Rectal smooth muscle tissue (tissue), 1 donor: ENCODE measurements at regions not wholly inside any gene's neighbourhood (a gene's known extent, or its start where the extent isn't known, plus 50 kb on each side); places are given as distances from the start of the nearest gene placed in this dataset.

Experiments used
- H3K27ac ChIP-seq: one replicate; pipeline ENCODE4 v1.7.0; 2013; ENCODE audit warnings: low read depth, low read length, inconsistent platforms
- H3K27me3 ChIP-seq: one replicate; pipeline ENCODE4 v1.7.0; 2013; ENCODE audit warnings: low read length; ENCODE audit not compliant: control insufficient read depth, insufficient read depth
- H3K36me3 ChIP-seq: one replicate; pipeline ENCODE4 v1.7.0; 2013; ENCODE audit warnings: low read length; ENCODE audit not compliant: control insufficient read depth, insufficient read depth
- H3K4me1 ChIP-seq: one replicate; pipeline ENCODE4 v1.7.0; 2013; ENCODE audit warnings: low read length; ENCODE audit not compliant: control insufficient read depth, insufficient read depth
- H3K4me3 ChIP-seq: one replicate; pipeline ENCODE4 v1.7.0; 2013; ENCODE audit warnings: low read length
- H3K9ac ChIP-seq: one replicate; pipeline ENCODE4 v1.7.0; 2013; ENCODE audit warnings: low read length

DNA sequence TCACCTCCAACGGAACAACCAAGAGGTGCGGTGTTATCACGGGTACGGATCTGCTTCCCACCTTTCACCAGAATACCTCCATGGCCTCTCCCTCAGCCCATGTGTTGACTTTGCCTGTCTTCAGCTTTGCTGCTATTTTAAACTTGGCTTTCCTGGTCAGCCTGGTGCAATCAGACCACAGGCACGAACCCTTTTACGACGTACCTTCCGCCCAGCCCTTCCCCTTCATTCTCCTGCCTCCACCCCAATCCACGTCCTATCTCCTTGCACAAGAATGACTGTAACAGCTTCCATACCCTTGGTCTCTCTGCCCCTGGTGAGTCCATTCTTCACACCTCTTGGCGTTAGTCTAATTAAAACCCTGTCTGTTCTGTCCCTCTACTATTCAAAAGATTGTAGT, 431.7 kb downstream of the EFNB2 start:
- no peak overlapping the region for H3K9ac ChIP-seq
- H3K4me3 ChIP-seq, result no peak overlapping the region
- H3K27me3 ChIP-seq, result no peaks in the 10 kb centered on the region
- no peaks in the 10 kb centered on the region for H3K4me1 ChIP-seq
- no peak overlapping the region for H3K27ac ChIP-seq
- H3K36me3 ChIP-seq, result no peaks in the 10 kb centered on the region

GRCh38 chr13:106102786-106103185, 432.7 kb downstream of the EFNB2 start:
- no peaks in the 10 kb centered on the region for H3K27me3 ChIP-seq
- H3K9ac ChIP-seq, result no peak overlapping the region
- no peaks in the 10 kb centered on the region for H3K4me1 ChIP-seq
- no peaks in the 10 kb centered on the region for H3K36me3 ChIP-seq
- H3K27ac ChIP-seq, result no peak overlapping the region
- no peak overlapping the region for H3K4me3 ChIP-seq

DNA sequence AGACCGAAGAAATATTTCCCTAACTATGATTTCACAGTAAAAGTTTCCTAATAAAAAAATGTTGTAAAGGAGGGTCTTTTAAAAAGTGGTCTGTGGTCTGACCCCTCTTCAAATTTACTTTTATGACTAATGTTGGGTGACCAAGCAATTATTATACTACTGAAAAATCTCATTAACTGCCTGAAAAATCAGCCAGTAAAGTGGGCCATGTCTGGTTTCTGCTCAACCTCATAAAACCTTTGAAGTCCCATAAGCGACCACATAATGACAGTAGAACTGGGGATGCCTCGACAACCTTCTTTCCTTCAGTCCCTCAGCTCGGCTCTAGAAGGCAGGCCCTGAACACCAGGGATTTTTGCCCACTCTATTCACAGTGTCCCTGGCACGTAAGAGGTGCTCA, 434.3 kb downstream of the EFNB2 start:
- no peak overlapping the region for H3K4me3 ChIP-seq
- H3K4me1 ChIP-seq, result no peaks in the 10 kb centered on the region
- no peaks in the 10 kb centered on the region for H3K27me3 ChIP-seq
- no peaks in the 10 kb centered on the region for H3K36me3 ChIP-seq
- H3K27ac ChIP-seq, result no peak overlapping the region
- H3K9ac ChIP-seq, result no peak overlapping the region

- Histone ChIP-seq H3K4me1 (no peaks in the 10 kb centered on the region), H3K27me3 (no peaks in the 10 kb centered on the region), H3K27ac (no peak overlapping the region), H3K9ac (no peak overlapping the region), H3K4me3 (no peak overlapping the region), H3K36me3 (no peaks in the 10 kb centered on the region)
These were observed 435.1 kb downstream of the EFNB2 start for GRCh38 chr13:106100171-106100919.

DNA sequence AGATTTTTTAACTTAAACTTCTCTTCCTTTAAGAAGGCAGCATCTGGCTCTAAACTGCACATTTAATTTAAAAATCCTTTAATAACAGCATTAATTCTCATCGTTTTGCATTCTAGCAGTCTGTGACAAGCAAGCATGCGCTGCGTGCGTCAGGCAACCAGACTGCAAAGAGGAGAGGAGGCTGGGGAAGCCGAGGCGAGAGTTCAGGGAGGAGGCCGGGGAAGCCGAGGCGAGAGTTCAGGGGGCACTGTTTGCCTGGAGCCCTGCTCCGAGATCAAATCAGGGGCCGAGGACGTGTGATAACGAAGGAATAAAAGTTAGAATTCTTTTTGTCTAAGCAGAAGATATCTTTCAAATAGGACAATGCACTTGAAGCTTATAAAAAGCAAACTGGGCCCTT, 435.7 kb downstream of the EFNB2 start:
- no peak overlapping the region for H3K9ac ChIP-seq
- no peaks in the 10 kb centered on the region for H3K36me3 ChIP-seq
- H3K4me1 ChIP-seq, result no peaks in the 10 kb centered on the region
- H3K27me3 ChIP-seq, result no peaks in the 10 kb centered on the region
- H3K27ac ChIP-seq, result no peak overlapping the region
- no peak overlapping the region for H3K4me3 ChIP-seq

DNA sequence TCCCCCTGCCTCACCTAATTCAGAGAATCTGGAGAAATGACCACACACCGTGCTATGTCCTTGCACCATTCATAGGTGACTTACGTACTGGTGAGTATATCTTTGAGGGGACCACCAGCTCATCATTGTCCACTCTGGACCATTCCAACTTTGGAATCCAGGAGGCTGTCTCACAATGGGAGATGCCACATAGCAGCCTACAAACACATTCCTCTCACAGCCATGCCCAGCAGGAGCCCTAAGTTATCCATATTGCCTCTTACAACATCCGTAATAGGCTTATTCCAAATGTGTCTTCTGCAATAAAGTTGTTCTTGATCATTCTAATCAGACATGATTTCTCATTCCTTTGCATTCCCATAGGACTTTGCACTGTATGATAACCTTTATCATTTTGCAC, 436.7 kb downstream of the EFNB2 start:
- H3K27me3 ChIP-seq, result no peaks in the 10 kb centered on the region
- H3K4me3 ChIP-seq, result no peak overlapping the region
- H3K9ac ChIP-seq, result no peak overlapping the region
- H3K36me3 ChIP-seq, result no peaks in the 10 kb centered on the region
- H3K4me1 ChIP-seq, result no peaks in the 10 kb centered on the region
- no peak overlapping the region for H3K27ac ChIP-seq

DNA sequence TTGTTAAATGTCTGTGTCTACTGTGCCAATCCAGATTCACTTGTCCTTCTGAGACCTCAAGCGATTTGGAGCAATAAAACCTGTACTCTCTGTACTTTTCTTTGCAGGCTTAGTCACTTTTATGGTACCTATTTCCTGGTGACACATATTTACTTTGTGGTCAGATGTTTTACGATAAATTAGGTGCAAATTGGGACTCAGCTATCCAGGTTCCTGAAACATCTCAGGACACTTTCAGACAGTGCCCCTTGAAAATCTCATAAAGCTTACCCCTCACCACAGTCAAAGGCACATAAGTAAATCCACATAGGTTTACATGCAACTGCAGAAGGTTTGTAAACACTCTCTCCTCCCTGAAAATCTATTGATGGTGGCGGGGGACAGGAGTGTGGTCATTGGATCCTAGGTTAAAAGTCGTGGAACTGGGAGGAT, 438.8 kb downstream of the EFNB2 start:
- Histone ChIP-seq H3K4me3 (no peak overlapping the region), H3K27me3 (no peaks in the 10 kb centered on the region), H3K9ac (no peak overlapping the region), H3K27ac (no peak overlapping the region), H3K36me3 (no peaks in the 10 kb centered on the region), H3K4me1 (no peaks in the 10 kb centered on the region)

DNA sequence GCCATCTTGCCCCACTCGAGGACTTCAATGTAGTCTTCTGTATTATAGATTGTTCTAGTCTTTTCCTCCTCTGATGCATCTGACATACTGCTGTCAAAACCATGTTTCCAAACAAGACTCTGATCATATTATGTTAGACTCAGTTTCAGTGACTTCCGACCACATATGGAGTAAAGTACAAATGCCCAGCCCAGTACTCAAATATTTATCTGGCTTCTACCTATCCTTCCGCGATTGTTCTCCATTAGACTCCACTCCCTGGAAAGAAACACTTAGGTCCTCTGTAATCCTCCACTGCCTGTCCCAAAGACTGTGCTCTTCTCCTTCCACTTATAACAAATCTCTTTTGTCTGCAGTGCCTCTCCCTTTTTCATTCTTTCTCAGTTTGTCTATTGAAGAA, 439.5 kb downstream of the EFNB2 start:
- H3K27ac ChIP-seq, result no peak overlapping the region
- H3K9ac ChIP-seq, result no peak overlapping the region
- H3K4me1 ChIP-seq, result no peaks in the 10 kb centered on the region
- no peaks in the 10 kb centered on the region for H3K36me3 ChIP-seq
- H3K4me3 ChIP-seq, result no peak overlapping the region
- no peaks in the 10 kb centered on the region for H3K27me3 ChIP-seq

DNA sequence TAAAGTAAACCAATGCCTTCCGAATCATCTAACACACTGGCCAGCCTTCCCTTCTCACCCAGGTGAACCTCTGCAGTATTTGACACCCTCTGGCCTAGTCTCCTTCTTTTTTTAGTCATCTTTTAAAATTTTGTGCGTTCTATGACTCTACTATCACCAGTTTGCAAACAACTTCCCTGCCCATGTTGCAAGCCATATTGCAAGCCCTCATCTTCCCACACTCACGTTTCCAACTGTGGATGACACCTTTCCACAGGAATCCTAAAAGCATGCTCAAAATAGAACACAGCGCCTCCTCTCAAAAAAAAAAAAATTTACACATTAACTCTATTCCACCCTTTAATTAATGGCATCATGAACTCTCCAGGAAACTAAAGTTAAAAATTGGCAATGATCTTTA, 440.1 kb downstream of the EFNB2 start:
- Histone ChIP-seq H3K4me1 (no peaks in the 10 kb centered on the region), H3K36me3 (no peaks in the 10 kb centered on the region), H3K27ac (no peak overlapping the region), H3K9ac (no peak overlapping the region), H3K27me3 (no peaks in the 10 kb centered on the region), H3K4me3 (no peak overlapping the region)

- H3K27me3 ChIP-seq, result no peaks in the 10 kb centered on the region
- H3K27ac ChIP-seq, result no peak overlapping the region
- H3K9ac ChIP-seq, result no peak overlapping the region
- H3K36me3 ChIP-seq, result no peaks in the 10 kb centered on the region
- no peak overlapping the region for H3K4me3 ChIP-seq
- H3K4me1 ChIP-seq, result no peaks in the 10 kb centered on the region
These were observed 445.5 kb downstream of the EFNB2 start for GRCh38 chr13:106090001-106090400.

- no peaks in the 10 kb centered on the region for H3K36me3 ChIP-seq
- H3K4me3 ChIP-seq, result no peak overlapping the region
- H3K4me1 ChIP-seq, result no peaks in the 10 kb centered on the region
- no peak overlapping the region for H3K27ac ChIP-seq
- no peak overlapping the region for H3K9ac ChIP-seq
- no peaks in the 10 kb centered on the region for H3K27me3 ChIP-seq
These were observed 446.0 kb downstream of the EFNB2 start for GRCh38 chr13:106089261-106089980.

DNA sequence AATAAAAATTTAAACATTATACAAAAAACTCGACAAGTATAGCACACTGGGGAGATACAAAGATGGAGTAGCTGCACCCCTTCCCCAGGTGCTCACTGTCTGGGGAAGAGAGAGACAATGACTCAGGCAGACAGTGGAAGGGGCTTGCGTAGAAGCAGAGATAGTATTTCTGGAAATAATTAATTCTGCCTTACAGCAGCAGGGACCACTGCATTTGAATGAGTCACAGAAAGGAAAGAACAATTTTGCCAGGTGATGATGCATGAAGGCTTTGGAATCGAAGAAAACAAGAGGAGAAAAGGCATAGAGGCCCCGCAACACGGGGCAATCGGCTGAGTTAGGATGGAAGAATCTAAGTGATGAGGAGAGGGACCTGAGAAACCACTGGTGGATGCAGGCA, 447.4 kb downstream of the EFNB2 start:
- Histone ChIP-seq H3K27me3 (no peaks in the 10 kb centered on the region), H3K4me3 (no peak overlapping the region), H3K27ac (no peak overlapping the region), H3K36me3 (no peaks in the 10 kb centered on the region), H3K9ac (no peak overlapping the region), H3K4me1 (no peaks in the 10 kb centered on the region)

DNA sequence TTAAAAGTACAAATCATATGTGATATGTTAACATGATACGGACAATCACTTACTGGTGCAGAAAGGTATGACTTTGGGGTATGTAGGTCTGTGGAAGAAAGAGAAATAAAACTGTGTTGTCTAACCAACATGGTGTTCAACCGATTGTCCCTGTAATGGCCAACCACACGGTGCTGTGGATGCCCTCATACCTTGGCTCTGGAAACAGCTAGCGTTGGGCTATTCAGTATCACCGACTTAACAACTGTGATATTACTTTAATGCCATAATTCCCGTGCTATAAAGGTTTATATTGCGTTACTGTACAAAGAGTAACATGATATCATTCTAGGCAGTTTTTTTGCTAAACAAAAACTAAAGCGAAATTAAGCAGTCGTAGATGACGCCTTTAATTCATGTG, 448.3 kb downstream of the EFNB2 start:
- Histone ChIP-seq H3K4me3 (no peak overlapping the region), H3K9ac (no peak overlapping the region), H3K4me1 (no peaks in the 10 kb centered on the region), H3K36me3 (no peaks in the 10 kb centered on the region), H3K27ac (no peak overlapping the region), H3K27me3 (no peaks in the 10 kb centered on the region)
